ACC112 (cell line): ENCODE measurements at regions not wholly inside any gene's neighbourhood (a gene's known extent, or its start where the extent isn't known, plus 50 kb on each side); places are given as distances from the start of the nearest gene placed in this dataset.
A peak's percentile ranks its signal among the peaks of the same experiment; 100 is the strongest.
"Not testable (repeated sequence)": the region's sequence is repeated elsewhere in the genome, so short reads cannot be mapped to it uniquely, and the experiment has no call there.

ENCODE experiments used
- H2AFZ ChIP-seq: fragments of 200-600 bp; sonication (generic); one replicate; pipeline ENCODE4 v1.6.0; 2017; ENCODE audit warnings: antibody characterized with exemption, low read length; ENCODE audit not compliant: unreplicated experiment
- H3K27ac ChIP-seq: fragments of 200-600 bp; sonication (generic); 2 replicates; pipeline ENCODE4 v1.5.1; 2014; ENCODE audit warnings: low read depth, mild to moderate bottlenecking, antibody characterized with exemption, low read length, moderate library complexity
- H3K27me3 ChIP-seq: fragments of 200-600 bp; sonication (generic); 2 replicates; pipeline ENCODE4 v1.6.1; 2014; ENCODE audit warnings: mild to moderate bottlenecking, antibody characterized with exemption, low read length, moderate library complexity, mixed read lengths; ENCODE audit not compliant: insufficient read depth
- H3K36me3 ChIP-seq: fragments of 200-600 bp; sonication (generic); 2 replicates; pipeline ENCODE4 v1.6.1; 2016; ENCODE audit warnings: mild to moderate bottlenecking, antibody characterized with exemption, low read length, moderate library complexity, mixed read lengths; ENCODE audit not compliant: insufficient read depth
- H3K4me1 ChIP-seq: fragments of 200-600 bp; sonication (generic); one replicate; pipeline ENCODE4 v1.6.1; 2016; ENCODE audit warnings: low read length, mixed read lengths; ENCODE audit not compliant: insufficient read depth, unreplicated experiment, control insufficient read depth
- H3K4me3 ChIP-seq: fragments of 200-600 bp; sonication (generic); 2 replicates; pipeline ENCODE4 v1.5.1; 2014; ENCODE audit warnings: mild to moderate bottlenecking, low read depth, low read length
- H3K79me2 ChIP-seq: fragments of 200-600 bp; sonication (generic); one replicate; pipeline ENCODE4 v1.6.0; 2016; ENCODE audit warnings: low read length; ENCODE audit not compliant: control insufficient read depth, unreplicated experiment, insufficient read depth

DNA sequence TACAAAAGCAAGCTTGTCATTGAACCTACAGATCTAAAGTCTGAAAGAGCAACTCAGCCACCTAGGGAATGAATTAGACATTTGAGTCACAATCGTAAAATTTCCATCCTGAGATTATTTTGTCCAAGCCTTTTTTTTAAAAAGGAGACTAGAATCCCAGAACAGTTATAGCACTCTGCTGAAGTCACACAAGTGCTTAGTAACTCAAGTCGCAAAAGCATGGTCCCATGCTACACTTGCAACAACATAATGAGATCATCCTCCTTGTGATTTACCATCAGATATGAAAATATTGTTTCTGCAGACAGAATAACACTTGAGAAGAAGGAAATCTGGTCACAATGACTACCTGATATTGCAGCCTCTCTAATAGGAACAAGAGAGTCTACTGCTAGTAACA, 106.7 kb downstream of the ZIC4 start:
- no peak overlapping the region for H2AFZ ChIP-seq
- H3K36me3 ChIP-seq = no peaks in the 10 kb centered on the region
- H3K27me3 ChIP-seq = no peaks in the 10 kb centered on the region
- H3K4me1 ChIP-seq = peaks cover 19% of the 10 kb centered on the region
- H3K79me2 ChIP-seq = no peaks in the 10 kb centered on the region
- H3K4me3 ChIP-seq = no peak overlapping the region
- H3K27ac ChIP-seq = peak overlapping the region; percentile 86; the same call in 1 of the 2 replicates

DNA sequence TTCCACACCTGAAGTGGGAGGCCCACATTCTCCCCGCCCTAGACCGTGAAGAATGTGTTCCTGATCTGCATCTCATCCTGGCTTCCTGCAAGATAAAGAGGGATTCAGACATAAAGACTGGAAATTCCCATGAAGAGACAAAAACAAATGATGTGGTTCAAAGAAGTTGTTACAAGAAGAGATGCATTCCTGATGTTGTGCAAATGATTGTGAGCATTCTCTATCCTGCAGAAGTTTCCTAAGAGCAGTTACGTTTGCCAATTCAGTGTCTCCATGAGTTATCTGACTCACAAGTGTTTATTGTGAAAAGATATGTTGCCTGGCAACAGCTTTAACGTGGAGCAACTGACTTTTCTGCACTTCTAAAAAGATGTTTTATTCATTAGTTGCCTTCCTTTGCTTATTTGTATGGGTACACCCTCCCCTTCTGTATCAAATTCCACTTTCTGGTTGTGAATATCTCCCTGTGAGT, 107.8 kb downstream of the ZIC4 start:
- Histone ChIP-seq H3K27ac (peak overlapping the region; percentile 87), H3K4me3 (peak overlapping the region; percentile 17; the same call in 1 of the 2 replicates), H3K27me3 (no peaks in the 10 kb centered on the region), H3K36me3 (no peaks in the 10 kb centered on the region), H2AFZ (peak overlapping the region; percentile 19), H3K79me2 (no peaks in the 10 kb centered on the region), H3K4me1 (peaks cover 19% of the 10 kb centered on the region)

DNA sequence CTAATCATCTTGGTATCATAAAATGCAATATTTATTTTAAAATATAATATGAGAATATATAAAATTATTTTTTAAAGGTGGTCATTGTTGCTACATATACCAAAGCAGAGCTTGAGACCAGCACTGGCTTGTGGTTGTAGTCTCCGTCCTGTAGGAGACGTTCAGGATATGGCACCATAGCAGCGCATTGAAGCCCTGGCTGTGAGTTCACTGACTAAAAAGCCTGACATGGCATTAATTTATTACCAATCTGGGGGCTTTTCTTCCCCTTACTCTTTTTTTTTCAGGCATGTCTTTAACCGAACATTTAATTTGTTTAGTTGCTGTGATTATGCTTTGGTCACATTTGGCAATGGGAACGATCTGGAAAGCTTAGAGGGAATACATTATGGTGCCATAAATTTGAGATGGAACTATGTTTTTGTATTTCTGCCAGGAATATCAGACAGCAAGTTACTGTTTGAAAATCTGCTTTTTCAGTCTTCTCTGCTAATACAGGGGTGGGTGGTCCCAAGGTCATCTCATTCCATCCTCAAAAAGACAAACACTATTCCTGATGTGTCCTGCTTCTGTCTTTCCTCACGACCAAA, 108.5 kb downstream of the ZIC4 start:
- Histone ChIP-seq H2AFZ (peak overlapping the region; percentile 19), H3K27ac (peak overlapping the region; percentile 87), H3K4me3 (peak overlapping the region; percentile 17; the same call in 1 of the 2 replicates), H3K79me2 (no peaks in the 10 kb centered on the region), H3K4me1 (peaks cover 19% of the 10 kb centered on the region), H3K27me3 (no peaks in the 10 kb centered on the region), H3K36me3 (no peaks in the 10 kb centered on the region)

DNA sequence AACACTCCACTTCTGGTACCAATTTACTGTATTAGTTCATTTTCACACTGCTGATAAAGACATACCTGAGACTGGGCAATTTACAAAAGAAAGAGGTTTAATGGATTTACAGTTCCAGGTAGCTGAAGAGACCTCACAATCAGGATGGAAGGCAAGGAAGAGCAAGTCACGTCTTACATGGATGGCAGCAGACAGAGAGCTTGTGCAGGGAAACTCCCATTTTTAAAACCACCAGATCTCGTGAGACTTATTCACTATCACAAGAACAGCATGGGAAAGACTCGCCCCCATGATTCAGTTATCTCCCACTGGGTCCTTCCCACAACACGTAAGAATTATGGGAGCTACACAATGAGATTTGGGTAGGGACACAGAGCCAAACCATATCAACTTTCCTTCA, 119.0 kb downstream of the ZIC4 start:
- not testable (repeated sequence) for H3K27ac ChIP-seq, H3K79me2 ChIP-seq, H2AFZ ChIP-seq, H3K4me3 ChIP-seq, H3K27me3 ChIP-seq, H3K36me3 ChIP-seq, H3K4me1 ChIP-seq

DNA sequence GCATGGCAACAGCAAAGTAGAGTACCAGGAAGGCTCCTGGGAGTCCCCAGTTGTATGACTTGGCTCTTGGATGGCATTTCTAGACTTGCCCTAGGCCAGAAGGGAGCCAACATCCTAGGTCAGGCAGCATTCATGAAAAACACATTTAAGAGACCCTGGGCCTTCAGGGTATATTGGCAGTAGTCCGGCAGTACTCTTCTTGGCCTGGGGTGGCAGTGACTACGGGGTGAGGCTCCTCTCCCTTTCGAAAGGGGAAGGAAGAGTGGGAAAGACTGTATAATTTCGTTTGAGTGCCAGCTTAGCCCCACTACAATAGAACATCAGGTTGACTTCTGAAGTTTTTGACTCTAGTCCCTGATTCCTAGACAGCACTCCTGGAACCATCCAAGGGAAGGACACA, 136.4 kb downstream of the ZIC4 start:
- H3K79me2 ChIP-seq = no peaks in the 10 kb centered on the region
- no peaks in the 10 kb centered on the region for H3K36me3 ChIP-seq
- 0 out of 2 replicates have a peak, but pooled peaks cover 3% of the 10 kb centered on the region for H3K27me3 ChIP-seq
- H3K4me3 ChIP-seq = no peak overlapping the region
- no peak overlapping the region for H2AFZ ChIP-seq
- no peak overlapping the region for H3K27ac ChIP-seq
- H3K4me1 ChIP-seq = no peaks in the 10 kb centered on the region

DNA sequence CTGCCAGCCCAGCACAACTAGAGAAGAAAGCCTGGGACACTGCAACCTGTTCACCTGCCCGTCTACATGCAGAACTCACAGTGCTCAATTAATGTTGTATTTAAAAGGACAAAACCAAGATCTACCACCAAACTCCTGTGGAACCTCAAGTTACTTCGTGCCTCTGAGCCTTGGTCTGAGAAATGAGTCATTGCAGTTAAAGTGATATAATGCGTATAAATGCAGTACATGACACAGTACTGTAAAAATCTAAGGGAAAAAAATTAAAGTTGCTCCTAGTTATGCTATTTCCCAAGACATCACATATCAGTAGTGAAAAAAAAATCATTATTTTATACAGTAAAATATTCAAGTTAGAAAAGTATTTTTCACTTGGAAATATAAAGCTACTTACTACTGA, 138.9 kb downstream of the ZIC4 start:
- Histone ChIP-seq H3K79me2 (no peaks in the 10 kb centered on the region), H3K27ac (no peak overlapping the region), H3K27me3 (0 out of 2 replicates have a peak, but pooled peaks cover 5% of the 10 kb centered on the region), H2AFZ (no peak overlapping the region), H3K4me3 (no peak overlapping the region), H3K4me1 (no peaks in the 10 kb centered on the region), H3K36me3 (no peaks in the 10 kb centered on the region)

DNA sequence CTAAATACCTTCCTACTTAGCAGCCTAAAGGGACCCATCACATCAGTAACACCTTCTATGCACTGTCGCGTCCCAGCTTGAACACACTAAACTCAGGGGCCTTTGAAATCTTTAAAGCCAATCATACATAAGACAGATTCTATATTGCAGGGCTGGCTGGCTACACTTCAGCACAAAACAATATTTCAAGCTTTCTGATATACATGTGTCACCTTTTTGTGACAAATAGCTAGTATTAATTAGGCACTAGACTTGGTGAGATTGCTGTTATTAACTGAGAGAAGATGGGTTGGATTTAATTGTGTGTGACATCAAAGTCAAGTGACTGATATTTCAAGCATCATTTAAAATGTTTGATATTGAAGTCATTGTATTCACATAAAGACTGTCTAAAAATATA, 148.4 kb downstream of the ZIC4 start:
- Histone ChIP-seq H3K79me2 (no peaks in the 10 kb centered on the region), H3K36me3 (no peaks in the 10 kb centered on the region), H3K27ac (no peak overlapping the region), H3K4me3 (no peak overlapping the region), H3K4me1 (no peaks in the 10 kb centered on the region), H2AFZ (no peak overlapping the region), H3K27me3 (no peaks in the 10 kb centered on the region)

DNA sequence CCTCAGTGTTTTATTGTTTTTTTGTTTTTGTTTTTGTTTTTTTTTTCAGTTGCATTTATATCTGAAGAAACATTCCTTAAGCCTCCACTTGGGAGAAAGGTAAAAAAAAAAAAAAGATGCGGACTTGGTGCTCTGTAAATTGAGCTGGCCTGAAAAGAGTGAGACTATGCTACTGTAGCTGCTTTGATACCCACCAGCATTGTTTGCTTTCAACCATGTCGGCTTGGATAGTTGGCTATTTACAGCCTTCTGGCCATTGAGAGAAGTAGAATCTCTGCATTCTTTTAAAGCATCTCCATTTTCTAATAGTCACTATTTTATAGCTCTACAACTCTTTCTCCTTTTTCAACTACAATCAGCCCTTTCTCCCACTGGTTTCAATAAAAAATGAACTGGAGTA, 149.6 kb downstream of the ZIC4 start:
- H3K27me3 ChIP-seq = no peaks in the 10 kb centered on the region
- H2AFZ ChIP-seq = no peak overlapping the region
- H3K27ac ChIP-seq = no peak overlapping the region
- H3K79me2 ChIP-seq = no peaks in the 10 kb centered on the region
- H3K36me3 ChIP-seq = no peaks in the 10 kb centered on the region
- H3K4me3 ChIP-seq = no peak overlapping the region
- no peaks in the 10 kb centered on the region for H3K4me1 ChIP-seq

DNA sequence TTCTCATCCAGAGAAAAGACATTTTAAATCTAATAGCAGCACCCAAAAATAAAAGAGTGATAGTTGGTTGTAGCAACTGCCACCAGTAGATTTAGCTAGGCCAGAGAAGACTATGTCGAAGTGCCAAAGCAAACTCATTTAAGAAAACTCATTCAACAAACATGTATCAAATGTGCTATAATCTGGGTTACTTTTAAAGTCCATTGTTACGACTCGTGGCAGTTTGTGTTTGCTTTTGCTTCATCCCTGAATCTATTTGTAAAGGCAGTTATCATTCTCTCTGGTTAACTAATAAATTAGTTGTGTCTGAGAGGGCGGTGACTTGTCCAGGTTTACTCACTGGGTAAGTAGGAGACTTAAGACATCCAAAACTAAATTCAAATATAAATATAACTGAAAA, 159.4 kb downstream of the ZIC4 start:
- Histone ChIP-seq H3K4me3 (no peak overlapping the region), H3K27me3 (no peaks in the 10 kb centered on the region), H3K4me1 (no peaks in the 10 kb centered on the region), H3K27ac (no peak overlapping the region), H3K36me3 (no peaks in the 10 kb centered on the region), H2AFZ (no peak overlapping the region), H3K79me2 (no peaks in the 10 kb centered on the region)

DNA sequence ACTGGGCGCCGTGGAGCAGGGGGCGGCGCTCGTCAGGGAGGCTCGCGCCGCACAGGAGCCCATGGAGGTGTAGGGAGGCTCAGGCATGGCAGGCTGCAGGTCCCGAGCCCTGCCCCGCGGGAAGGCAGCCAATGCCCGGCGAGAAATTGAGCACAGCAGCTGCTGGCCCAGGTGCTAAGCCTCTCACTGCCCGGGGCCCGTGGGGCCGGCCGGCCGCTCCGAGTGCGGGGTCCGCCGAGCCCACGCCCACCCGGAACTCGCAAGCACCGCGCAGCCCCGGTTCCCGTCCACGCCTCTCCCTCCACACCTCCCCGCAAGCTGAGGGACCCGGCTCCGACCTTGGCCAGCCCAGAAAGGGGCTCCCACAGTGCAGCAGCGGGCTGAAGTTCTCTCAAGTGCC, 160.7 kb downstream of the ZIC4 start:
- H3K36me3 ChIP-seq, H3K4me1 ChIP-seq, H2AFZ ChIP-seq: not testable (repeated sequence)

DNA sequence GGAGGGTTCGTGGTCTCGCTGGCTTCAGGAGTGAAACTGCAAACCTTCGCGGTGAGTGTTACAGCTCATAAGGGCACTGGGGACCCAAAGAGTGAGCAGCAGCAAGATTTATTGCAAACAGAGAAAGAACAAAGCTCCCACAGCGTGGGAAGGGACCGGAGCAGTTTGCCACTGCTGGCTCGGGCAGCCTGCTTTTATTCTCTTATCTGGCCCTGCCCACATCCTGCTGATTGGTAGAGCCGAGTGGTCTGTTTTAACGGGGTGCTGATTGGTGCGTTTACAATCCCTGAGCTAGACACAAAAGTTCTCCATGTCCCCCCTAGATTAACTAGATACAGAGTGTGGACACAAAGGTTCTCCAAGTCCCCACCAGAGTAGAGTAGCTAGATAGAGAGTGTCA, 161.3 kb downstream of the ZIC4 start:
- not testable (repeated sequence) for H3K27me3 ChIP-seq, H3K4me3 ChIP-seq, H3K79me2 ChIP-seq, H3K36me3 ChIP-seq, H3K4me1 ChIP-seq, H3K27ac ChIP-seq, H2AFZ ChIP-seq

More for the DNA sequence above, 160.7 kb downstream of the ZIC4 start:
- not testable (repeated sequence) for H3K27me3 ChIP-seq, H3K79me2 ChIP-seq, H3K27ac ChIP-seq, H3K4me3 ChIP-seq
